ENCODE measurements at regions not wholly inside any gene's neighbourhood (a gene's known extent, or its start where the extent isn't known, plus 50 kb on each side); places are given as distances from the start of the nearest gene placed in this dataset.
A peak's percentile ranks its signal among the peaks of the same experiment; 100 is the strongest.

DNA sequence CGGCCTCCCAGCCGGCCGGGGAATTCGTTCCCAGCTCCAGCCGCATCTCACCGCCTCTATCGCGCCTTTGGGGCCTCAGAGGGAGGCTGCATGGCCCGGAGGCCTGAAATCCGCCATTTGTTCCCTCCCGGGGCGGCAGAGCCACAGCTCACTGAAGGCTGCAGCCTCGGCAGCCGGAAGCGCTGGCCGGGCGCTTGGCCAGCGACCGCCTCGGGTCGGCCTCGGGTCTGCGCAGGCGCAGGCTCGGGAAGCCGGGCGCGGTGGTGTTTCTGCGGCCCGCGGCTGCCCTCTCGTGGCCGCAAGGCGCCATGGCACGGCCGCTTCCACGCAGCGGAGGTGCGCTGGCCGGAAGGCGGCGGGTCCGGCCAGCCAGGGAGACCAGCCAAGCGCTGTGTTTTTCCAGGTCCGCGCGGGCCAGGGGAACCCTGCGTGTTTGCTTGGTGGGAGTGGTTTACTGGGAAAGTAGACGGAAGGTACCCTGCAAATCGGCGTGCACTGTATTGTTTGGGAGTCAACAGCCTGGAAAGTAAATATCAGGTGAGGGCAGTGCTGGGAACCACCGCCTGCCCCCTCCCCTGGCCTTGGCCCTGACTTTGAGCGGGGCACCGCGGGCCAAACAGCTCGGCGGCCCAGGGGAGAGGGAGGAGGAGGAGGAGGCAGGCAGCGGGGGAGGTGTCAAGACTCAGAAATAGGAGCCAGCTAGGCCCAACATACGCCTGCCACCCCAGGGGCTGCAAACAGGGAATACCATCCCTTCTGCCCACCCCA lies 52.7 kb upstream of the CD34 start (continued):
- TF ChIP-seq, protein P1, sequence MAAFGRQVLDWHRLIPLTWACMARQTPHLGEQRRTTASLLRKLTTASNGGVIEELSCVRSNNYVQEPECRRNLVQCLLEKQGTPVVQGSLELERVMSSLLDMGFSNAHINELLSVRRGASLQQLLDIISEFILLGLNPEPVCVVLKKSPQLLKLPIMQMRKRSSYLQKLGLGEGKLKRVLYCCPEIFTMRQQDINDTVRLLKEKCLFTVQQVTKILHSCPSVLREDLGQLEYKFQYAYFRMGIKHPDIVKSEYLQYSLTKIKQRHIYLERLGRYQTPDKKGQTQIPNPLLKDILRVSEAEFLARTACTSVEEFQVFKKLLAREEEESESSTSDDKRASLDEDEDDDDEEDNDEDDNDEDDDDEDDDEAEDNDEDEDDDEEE (CRISPR knock-in tag; IDR thresholded peaks at IDR 0.05) = peak; percentile 22; the same call in 1 of the 2 replicates
- peak; percentile 85 for TF ChIP-seq POLR2G (IDR thresholded peaks at IDR 0.05; ENCODE audit: low read depth, low read length)

DNA sequence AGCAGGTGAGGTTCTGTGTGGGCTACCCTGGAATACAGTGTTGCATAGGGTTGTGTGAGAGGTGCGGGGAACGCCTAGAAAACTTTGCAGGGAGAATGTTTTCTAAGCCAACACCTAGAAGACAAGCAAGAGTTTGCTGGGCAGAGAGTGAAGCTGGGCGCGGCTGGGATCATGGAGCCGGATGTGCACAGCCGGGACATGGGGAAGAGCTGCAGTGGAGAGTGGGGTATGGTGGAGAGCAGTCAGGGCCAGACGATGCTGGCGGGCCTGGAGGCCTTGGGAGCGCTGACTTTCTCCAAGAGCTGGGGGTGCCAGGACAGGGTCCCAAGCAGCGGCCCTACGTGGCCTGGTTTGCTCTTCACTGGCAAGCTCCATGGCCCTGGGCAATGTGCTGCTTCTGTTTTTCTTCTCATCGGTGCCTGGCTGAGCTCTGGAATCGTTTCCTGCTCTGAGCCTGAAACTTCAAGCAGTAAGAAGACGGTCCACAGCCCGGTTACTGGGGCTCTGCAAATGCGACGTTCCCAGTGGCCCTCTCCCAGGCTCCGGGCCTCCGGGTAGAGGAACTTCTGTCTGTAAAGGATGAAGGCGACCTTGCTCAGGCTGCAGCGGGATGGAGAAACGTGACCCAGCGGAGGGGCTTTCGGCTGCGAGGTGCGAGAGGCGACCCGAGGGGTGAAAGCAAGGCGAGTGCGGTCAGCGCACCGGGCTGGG lies 51.9 kb upstream of the CD34 start:
- FAIRE-seq (no peak), DNase-seq (ENCODE audit: low spot score) (no peak), ATAC-seq (no peak)
- Histone ChIP-seq H3K9me3 (ENCODE audit: low read length) (no peaks in the 10 kb centered on the region), H3K4me3 (replicated peaks in 1 of 3; ENCODE audit: insufficient read depth in 1 of 3, low read depth in 2 of 3, low read length in 3 of 3) (peak overlapping the region in 1 of 3 experiments; percentile 20; a peak in 1 of 6 replicates), H3K79me2 (ENCODE audit: insufficient read depth, low read length) (no peaks in the 10 kb centered on the region), H3K27me3 (ENCODE audit: control insufficient read depth in 1 of 2, insufficient read depth in 2 of 2, low read length in 2 of 2) (peaks cover 1 to 30% of the 10 kb centered on the region in 2 experiments; a peak in 3 of 5 replicates), H3K27ac (ENCODE audit: extremely low read length, insufficient read depth, low read length) (no peak overlapping the region), H2AFZ (ENCODE audit: low read length) (no peak overlapping the region), H3K9ac (ENCODE audit: insufficient read depth, low read depth, low read length) (peak overlapping the region; percentile 28; the same call in 1 of the 2 replicates), H3K4me1 (ENCODE audit: insufficient read depth, low read length) (peaks cover 13% of the 10 kb centered on the region), H4K20me1 (ENCODE audit: insufficient read depth, low read length) (no peaks in the 10 kb centered on the region), H3K4me2 (ENCODE audit: low read depth, low read length) (peak overlapping the region; percentile 78; the same call in 1 of the 2 replicates), H3K36me3 (replicated peaks in 1 of 2; ENCODE audit: control insufficient read depth in 1 of 2, insufficient read depth in 2 of 2, low read length in 2 of 2) (no peaks in the 10 kb centered on the region)
- no TSS peak for BruUV-seq (replicated peaks)
- in situ Hi-C loops (cut with HindIII; ENCODE audit: extremely low pct_ligation_motif_present, low pct_unique_long_range_greater_than_20kb) = loop anchor here (5.0 kb wide), 1 partner anchor 66 kb away; no protein-coding TSS in a partner anchor
- ChIA-PET POLR2A (interaction anchor here (1.0 to 1.5 kb wide), 2 partner anchors 12 to 78 kb away, joined by 3 read pairs; no protein-coding TSS in a partner anchor), CTCF (ENCODE audit: low intra/inter-chr PET ratio, low total read pairs) (interaction anchor here (1.4 to 1.7 kb wide), 4 partner anchors 66 to 151 kb away, joined by 5 to 26 read pairs (median 8); no protein-coding TSS in a partner anchor)
- WGBS (ENCODE audit: low lambda C conversion rate) = 95% methylated on average over 28 of the region's 32 CpGs
- intact Hi-C loops (cut with micrococcal nuclease; ENCODE audit: unreplicated experiment) = loop anchor here (1.0 to 5.0 kb wide), 4 partner anchors 66 to 151 kb away; no protein-coding TSS in a partner anchor
- TF ChIP-seq SP2 (CRISPR knock-in tag; IDR thresholded peaks at IDR 0.05) (0 out of 2 replicates have a peak, but pooled peaks have one; percentile 10), ZNF543 (CRISPR knock-in tag; IDR thresholded peaks at IDR 0.05) (peak; percentile 5; the same call in 1 of the 2 replicates), IRX3 (CRISPR knock-in tag; IDR thresholded peaks at IDR 0.05; ENCODE audit: borderline replicate concordance, low read depth) (no peak), ARHGAP35 (CRISPR knock-in tag; IDR thresholded peaks at IDR 0.05; ENCODE audit: borderline replicate concordance) (0 out of 2 replicates have a peak, but pooled peaks have one; percentile 12), ZIK1 (CRISPR knock-in tag; IDR thresholded peaks at IDR 0.05; ENCODE audit: borderline replicate concordance, low read depth) (0 out of 2 replicates have a peak, but pooled peaks have one; percentile 15), ZNF260 (CRISPR knock-in tag; IDR thresholded peaks at IDR 0.05; ENCODE audit: borderline replicate concordance, low read depth) (no peak), ZNF274 (CRISPR knock-in tag; IDR thresholded peaks at IDR 0.05) (0 out of 2 replicates have a peak, but pooled peaks have one; percentile 2)
- TF ChIP-seq, protein P2, sequence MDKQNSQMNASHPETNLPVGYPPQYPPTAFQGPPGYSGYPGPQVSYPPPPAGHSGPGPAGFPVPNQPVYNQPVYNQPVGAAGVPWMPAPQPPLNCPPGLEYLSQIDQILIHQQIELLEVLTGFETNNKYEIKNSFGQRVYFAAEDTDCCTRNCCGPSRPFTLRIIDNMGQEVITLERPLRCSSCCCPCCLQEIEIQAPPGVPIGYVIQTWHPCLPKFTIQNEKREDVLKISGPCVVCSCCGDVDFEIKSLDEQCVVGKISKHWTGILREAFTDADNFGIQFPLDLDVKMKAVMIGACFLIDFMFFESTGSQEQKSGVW (CRISPR knock-in tag; IDR thresholded peaks at IDR 0.05; ENCODE audit: borderline replicate concordance) = no peak
- TF ChIP-seq, protein P3, sequence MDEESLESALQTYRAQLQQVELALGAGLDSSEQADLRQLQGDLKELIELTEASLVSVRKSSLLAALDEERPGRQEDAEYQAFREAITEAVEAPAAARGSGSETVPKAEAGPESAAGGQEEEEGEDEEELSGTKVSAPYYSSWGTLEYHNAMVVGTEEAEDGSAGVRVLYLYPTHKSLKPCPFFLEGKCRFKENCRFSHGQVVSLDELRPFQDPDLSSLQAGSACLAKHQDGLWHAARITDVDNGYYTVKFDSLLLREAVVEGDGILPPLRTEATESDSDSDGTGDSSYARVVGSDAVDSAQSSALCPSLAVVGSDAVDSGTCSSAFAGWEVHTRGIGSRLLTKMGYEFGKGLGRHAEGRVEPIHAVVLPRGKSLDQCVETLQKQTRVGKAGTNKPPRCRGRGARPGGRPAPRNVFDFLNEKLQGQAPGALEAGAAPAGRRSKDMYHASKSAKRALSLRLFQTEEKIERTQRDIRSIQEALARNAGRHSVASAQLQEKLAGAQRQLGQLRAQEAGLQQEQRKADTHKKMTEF (CRISPR knock-in tag; IDR thresholded peaks at IDR 0.05) = no peak
- TF ChIP-seq, protein P4, sequence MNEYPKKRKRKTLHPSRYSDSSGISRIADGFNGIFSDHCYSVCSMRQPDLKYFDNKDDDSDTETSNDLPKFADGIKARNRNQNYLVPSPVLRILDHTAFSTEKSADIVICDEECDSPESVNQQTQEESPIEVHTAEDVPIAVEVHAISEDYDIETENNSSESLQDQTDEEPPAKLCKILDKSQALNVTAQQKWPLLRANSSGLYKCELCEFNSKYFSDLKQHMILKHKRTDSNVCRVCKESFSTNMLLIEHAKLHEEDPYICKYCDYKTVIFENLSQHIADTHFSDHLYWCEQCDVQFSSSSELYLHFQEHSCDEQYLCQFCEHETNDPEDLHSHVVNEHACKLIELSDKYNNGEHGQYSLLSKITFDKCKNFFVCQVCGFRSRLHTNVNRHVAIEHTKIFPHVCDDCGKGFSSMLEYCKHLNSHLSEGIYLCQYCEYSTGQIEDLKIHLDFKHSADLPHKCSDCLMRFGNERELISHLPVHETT (CRISPR knock-in tag; conservative IDR thresholded peaks at IDR 0.05) = 0 out of 2 replicates have a peak, but pooled peaks have one; percentile 4
- TF ChIP-seq, protein P5, sequence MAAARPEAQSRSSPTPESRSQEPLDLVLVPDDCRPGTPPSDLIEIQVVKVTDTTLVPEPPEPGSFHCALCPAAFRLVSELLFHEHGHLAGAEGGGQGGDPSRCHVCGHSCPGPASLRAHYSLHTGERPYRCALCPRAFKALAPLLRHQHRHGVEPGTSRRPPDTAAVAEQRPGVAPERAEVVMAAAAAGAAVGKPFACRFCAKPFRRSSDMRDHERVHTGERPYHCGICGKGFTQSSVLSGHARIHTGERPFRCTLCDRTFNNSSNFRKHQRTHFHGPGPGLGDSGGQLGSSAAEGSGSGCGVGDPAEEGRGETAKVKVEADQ (CRISPR knock-in tag; IDR thresholded peaks at IDR 0.05; ENCODE audit: borderline replicate concordance) = no peak
